Suprapubic skin (tissue), 4 donors: ENCODE measurements at regions not wholly inside any gene's neighbourhood (a gene's known extent, or its start where the extent isn't known, plus 50 kb on each side); places are given as distances from the start of the nearest gene placed in this dataset.

ENCODE experiments used
- EP300 ChIP-seq: sonication (generic); formaldehyde crosslinking; IDR thresholded peaks from one replicate; pipeline ENCODE4 v1.6.1; 2017; ENCODE audit warnings: antibody characterized with exemption
- POLR2AphosphoS5 ChIP-seq, 3 donors: sonication (generic); formaldehyde crosslinking; IDR thresholded peaks; one replicate each; pipeline ENCODE4 v1.6.1; 2017; ENCODE audit warnings: antibody characterized with exemption in 3 of 3
- TF ChIP-seq, protein P1 (sequence below), 2 donors: fragments of 200-600 bp in 1 of 2; fragments of 450-650 bp in 1 of 2; sonication (generic) in 1 of 2; IDR thresholded peaks; one replicate each; pipeline ENCODE4 v1.5.1; 2016 to 2019; ENCODE audit warnings: antibody characterized with exemption in 2 of 2, mild to moderate bottlenecking in 1 of 2, moderate library complexity in 1 of 2

DNA sequence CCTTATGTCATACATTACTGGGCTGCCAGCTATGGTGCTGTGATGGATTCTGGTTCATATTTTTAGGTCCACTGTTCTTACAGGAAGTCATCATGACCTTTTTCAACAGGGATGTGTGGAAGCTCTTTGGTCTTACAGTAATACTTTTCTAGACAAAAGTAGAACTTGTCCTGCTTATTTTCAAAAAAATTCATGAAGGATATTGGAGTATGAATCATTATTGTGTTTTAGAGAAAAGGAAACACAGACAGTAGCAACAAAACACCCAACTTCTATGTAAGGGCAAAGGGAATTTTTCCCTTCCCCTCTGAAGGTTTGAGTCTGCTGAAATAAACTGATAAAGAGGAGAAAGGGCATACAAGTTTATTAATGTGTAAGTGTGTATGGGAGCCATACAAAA is 54.7 kb upstream of the FAM9C start:
- no peak for TF ChIP-seq EP300
- no peak for TF ChIP-seq POLR2AphosphoS5 (IDR thresholded peaks at IDR 0.05)
- TF ChIP-seq, protein P1, sequence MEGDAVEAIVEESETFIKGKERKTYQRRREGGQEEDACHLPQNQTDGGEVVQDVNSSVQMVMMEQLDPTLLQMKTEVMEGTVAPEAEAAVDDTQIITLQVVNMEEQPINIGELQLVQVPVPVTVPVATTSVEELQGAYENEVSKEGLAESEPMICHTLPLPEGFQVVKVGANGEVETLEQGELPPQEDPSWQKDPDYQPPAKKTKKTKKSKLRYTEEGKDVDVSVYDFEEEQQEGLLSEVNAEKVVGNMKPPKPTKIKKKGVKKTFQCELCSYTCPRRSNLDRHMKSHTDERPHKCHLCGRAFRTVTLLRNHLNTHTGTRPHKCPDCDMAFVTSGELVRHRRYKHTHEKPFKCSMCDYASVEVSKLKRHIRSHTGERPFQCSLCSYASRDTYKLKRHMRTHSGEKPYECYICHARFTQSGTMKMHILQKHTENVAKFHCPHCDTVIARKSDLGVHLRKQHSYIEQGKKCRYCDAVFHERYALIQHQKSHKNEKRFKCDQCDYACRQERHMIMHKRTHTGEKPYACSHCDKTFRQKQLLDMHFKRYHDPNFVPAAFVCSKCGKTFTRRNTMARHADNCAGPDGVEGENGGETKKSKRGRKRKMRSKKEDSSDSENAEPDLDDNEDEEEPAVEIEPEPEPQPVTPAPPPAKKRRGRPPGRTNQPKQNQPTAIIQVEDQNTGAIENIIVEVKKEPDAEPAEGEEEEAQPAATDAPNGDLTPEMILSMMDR (IDR thresholded peaks at IDR 0.05): no peak
